Neural cell (in vitro differentiated cells): ENCODE measurements at regions not wholly inside any gene's neighbourhood (a gene's known extent, or its start where the extent isn't known, plus 50 kb on each side); places are given as distances from the start of the nearest gene placed in this dataset.

Experiments
- EP300 ChIP-seq: fragments of 450-650 bp; conservative IDR thresholded peaks from 2 replicates; pipeline ENCODE4 v1.6.1; 2014; ENCODE audit warnings: antibody characterized with exemption, mild to moderate bottlenecking, moderate library complexity; ENCODE audit not compliant: poor library complexity, severe bottlenecking
- EZH2 ChIP-seq: fragments of 200-600, 300-800 bp; shearing (Covaris generic), sonication (generic); IDR thresholded peaks from 2 replicates; pipeline ENCODE4 v1.6.1; 2014; ENCODE audit warnings: antibody characterized with exemption, low read length, borderline replicate concordance, mild to moderate bottlenecking; ENCODE audit not compliant: insufficient read depth, poor library complexity, severe bottlenecking
- MXI1 ChIP-seq: fragments of 450-650 bp; conservative IDR thresholded peaks from 2 replicates; pipeline ENCODE4 v1.6.1; 2014; ENCODE audit warnings: antibody characterized with exemption, mild to moderate bottlenecking; ENCODE audit not compliant: poor library complexity, severe bottlenecking
- POLR2AphosphoS5 ChIP-seq: IDR thresholded peaks from 2 replicates; pipeline ENCODE4 v1.6.1; 2012
- RAD21 ChIP-seq: fragments of 450-650 bp; conservative IDR thresholded peaks from 2 replicates; pipeline ENCODE4 v1.6.1; 2014; ENCODE audit warnings: antibody characterized with exemption, mild to moderate bottlenecking, moderate library complexity
- REST ChIP-seq: IDR thresholded peaks from 2 replicates; pipeline ENCODE4 v1.6.1; 2012; ENCODE audit warnings: borderline replicate concordance
- SMC3 ChIP-seq: fragments of 450-650 bp; conservative IDR thresholded peaks from 2 replicates; pipeline ENCODE4 v1.6.1; 2014; ENCODE audit warnings: antibody characterized with exemption, mild to moderate bottlenecking, moderate library complexity; ENCODE audit not compliant: poor library complexity
- TAF1 ChIP-seq: IDR thresholded peaks from 2 replicates; pipeline ENCODE4 v1.6.1; 2012; ENCODE audit warnings: low read depth
- TF ChIP-seq, protein P1 (sequence below): fragments of 450-650 bp; IDR thresholded peaks from 2 replicates; pipeline ENCODE4 v1.5.1; 2014; ENCODE audit warnings: antibody characterized with exemption, mild to moderate bottlenecking, moderate library complexity; ENCODE audit not compliant: poor library complexity, severe bottlenecking

- TF ChIP-seq EZH2 = no peak
- no peak for TF ChIP-seq MXI1
- TF ChIP-seq, protein P1, sequence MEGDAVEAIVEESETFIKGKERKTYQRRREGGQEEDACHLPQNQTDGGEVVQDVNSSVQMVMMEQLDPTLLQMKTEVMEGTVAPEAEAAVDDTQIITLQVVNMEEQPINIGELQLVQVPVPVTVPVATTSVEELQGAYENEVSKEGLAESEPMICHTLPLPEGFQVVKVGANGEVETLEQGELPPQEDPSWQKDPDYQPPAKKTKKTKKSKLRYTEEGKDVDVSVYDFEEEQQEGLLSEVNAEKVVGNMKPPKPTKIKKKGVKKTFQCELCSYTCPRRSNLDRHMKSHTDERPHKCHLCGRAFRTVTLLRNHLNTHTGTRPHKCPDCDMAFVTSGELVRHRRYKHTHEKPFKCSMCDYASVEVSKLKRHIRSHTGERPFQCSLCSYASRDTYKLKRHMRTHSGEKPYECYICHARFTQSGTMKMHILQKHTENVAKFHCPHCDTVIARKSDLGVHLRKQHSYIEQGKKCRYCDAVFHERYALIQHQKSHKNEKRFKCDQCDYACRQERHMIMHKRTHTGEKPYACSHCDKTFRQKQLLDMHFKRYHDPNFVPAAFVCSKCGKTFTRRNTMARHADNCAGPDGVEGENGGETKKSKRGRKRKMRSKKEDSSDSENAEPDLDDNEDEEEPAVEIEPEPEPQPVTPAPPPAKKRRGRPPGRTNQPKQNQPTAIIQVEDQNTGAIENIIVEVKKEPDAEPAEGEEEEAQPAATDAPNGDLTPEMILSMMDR = no peak
- no peak for TF ChIP-seq RAD21
- no peak for TF ChIP-seq REST
- no peak for TF ChIP-seq EP300
- no peak for TF ChIP-seq POLR2AphosphoS5
- no peak for TF ChIP-seq TAF1
- TF ChIP-seq SMC3 = no peak
Observed at GRCh38 chr6:999552-999951, 306.6 kb upstream of the EXOC2 start.
